ENCODE measurements at regions not wholly inside any gene's neighbourhood (a gene's known extent, or its start where the extent isn't known, plus 50 kb on each side); places are given as distances from the start of the nearest gene placed in this dataset.

GRCh38 chr2:104982111-104982510, 55.8 kb upstream of the MRPS9 start:
- TF ChIP-seq EZH2phosphoT487 (IDR thresholded peaks at IDR 0.05; ENCODE audit: low read length) = no peak
- TF ChIP-seq, protein P1, sequence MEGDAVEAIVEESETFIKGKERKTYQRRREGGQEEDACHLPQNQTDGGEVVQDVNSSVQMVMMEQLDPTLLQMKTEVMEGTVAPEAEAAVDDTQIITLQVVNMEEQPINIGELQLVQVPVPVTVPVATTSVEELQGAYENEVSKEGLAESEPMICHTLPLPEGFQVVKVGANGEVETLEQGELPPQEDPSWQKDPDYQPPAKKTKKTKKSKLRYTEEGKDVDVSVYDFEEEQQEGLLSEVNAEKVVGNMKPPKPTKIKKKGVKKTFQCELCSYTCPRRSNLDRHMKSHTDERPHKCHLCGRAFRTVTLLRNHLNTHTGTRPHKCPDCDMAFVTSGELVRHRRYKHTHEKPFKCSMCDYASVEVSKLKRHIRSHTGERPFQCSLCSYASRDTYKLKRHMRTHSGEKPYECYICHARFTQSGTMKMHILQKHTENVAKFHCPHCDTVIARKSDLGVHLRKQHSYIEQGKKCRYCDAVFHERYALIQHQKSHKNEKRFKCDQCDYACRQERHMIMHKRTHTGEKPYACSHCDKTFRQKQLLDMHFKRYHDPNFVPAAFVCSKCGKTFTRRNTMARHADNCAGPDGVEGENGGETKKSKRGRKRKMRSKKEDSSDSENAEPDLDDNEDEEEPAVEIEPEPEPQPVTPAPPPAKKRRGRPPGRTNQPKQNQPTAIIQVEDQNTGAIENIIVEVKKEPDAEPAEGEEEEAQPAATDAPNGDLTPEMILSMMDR (IDR thresholded peaks at IDR 0.05; ENCODE audit: low read length) = no peak
- TF ChIP-seq EZH2 (optimal IDR thresholded peaks at IDR 0.05; ENCODE audit: low read depth, low read length) = no peak
